ENCODE measurements at regions not wholly inside any gene's neighbourhood (a gene's known extent, or its start where the extent isn't known, plus 50 kb on each side); places are given as distances from the start of the nearest gene placed in this dataset.

DNA sequence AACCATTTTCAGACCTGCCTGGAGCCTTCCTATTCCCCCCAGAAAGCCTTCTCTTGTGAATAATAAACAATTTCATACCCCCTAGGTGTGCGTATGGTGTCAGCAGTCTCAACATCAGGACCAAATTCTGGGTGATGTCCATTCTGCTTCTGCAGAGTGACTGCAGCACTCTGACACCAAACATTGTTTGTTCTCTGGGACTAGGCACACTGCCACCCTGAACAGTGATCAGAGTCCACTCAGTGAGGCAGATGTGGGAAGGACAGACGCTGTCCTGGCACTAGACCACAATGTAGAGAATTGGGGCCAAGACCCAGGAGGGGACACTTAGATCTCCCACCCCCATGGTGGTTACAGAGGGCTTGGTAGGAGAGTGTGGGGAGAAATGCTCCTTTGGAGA is 175.1 kb downstream of the BACH1 start:
- no peak overlapping the region for H3K4me2 ChIP-seq (ENCODE audit: insufficient read depth in 1 of 2, low read depth in 2 of 2, low read length in 2 of 2)
- no peak overlapping the region for H2BK120ac ChIP-seq (replicated peaks; ENCODE audit: low read depth, low read length)
- H3K9ac ChIP-seq (replicated peaks in 1 of 4; ENCODE audit: extremely low read depth in 1 of 4, low read depth in 3 of 4, low read length in 3 of 4) = no peak overlapping the region
- H2BK20ac ChIP-seq (ENCODE audit: low read length) = no peak overlapping the region
- H3K9me3 ChIP-seq (ENCODE audit: insufficient read depth in 2 of 2, low read depth in 1 of 2, low read length in 1 of 2) = no peaks in the 10 kb centered on the region
- H2AFZ ChIP-seq (ENCODE audit: low read length) = no peak overlapping the region
- H3K23ac ChIP-seq (ENCODE audit: insufficient read length) = no peak overlapping the region
- CTCF ChIA-PET (ENCODE audit: partially characterized antibody) = interaction anchor here (1.0 kb wide), 1 partner anchor 26 kb away, joined by 3 read pairs; no protein-coding TSS in a partner anchor
- no peak overlapping the region for H2AK5ac ChIP-seq (ENCODE audit: low read depth, low read length)
- no peak for DNase-seq (ENCODE audit: low read depth in 1 of 2, low spot score in 2 of 2)
- H3K4me3 ChIP-seq (ENCODE audit: extremely low read depth in 1 of 4, insufficient read depth in 2 of 4, low read depth in 3 of 4, low read length in 4 of 4) = no peak overlapping the region
- no peak overlapping the region for H3K18ac ChIP-seq (ENCODE audit: extremely low read depth, low read length)
- no peak overlapping the region for H2BK5ac ChIP-seq (ENCODE audit: low read depth, low read length)
- POLR2A ChIA-PET (ENCODE audit: partially characterized antibody) = no interaction called here
- TF ChIP-seq SUZ12 (IDR thresholded peaks at IDR 0.05; ENCODE audit: low read length) = no peak
- no peak for TF ChIP-seq TBP (IDR thresholded peaks at IDR 0.05; ENCODE audit: low read depth, low read length)
- no peak for TF ChIP-seq SIRT6 (IDR thresholded peaks at IDR 0.05; ENCODE audit: low read length)
- TF ChIP-seq SIX5 (IDR thresholded peaks at IDR 0.05; ENCODE audit: low read depth, low read length) = no peak
- H3K79me1 ChIP-seq (ENCODE audit: low read depth, low read length) = no peaks in the 10 kb centered on the region; the same call in 1 of the 2 replicates
- no peak overlapping the region for H3K56ac ChIP-seq (replicated peaks; ENCODE audit: insufficient read length, low read depth, low read length)
- H4K91ac ChIP-seq (replicated peaks; ENCODE audit: insufficient read length, low read length) = no peak overlapping the region
- no peaks in the 10 kb centered on the region; the same call in 1 of the 2 replicates for H3K23me2 ChIP-seq (ENCODE audit: low read depth, low read length)
- WGBS, 2 experiments (ENCODE audit: extremely low coverage in 1 of 2, insufficient coverage in 1 of 2, insufficient read length in 1 of 2, insufficient replicate concordance in 2 of 2, low coverage in 1 of 2, low lambda C conversion rate in 2 of 2, missing lambda C conversion rate in 1 of 2) = 86% methylated on average over 2 of the region's 2 CpGs; no CpG with 5 or more reads in 1 of the 2 experiments
- no peak overlapping the region for H3K27ac ChIP-seq (ENCODE audit: low read depth, low read length)
- H3K4me1 ChIP-seq (replicated peaks in 1 of 4; ENCODE audit: control insufficient read depth in 3 of 4, insufficient read depth in 4 of 4, low read length in 3 of 4) = 0 out of 7 replicates have a peak, but pooled peaks cover 0 to 3% (median 0%) of the 10 kb centered on the region in 4 experiments
- H4K5ac ChIP-seq (ENCODE audit: insufficient read length, low read depth, low read length) = no peak overlapping the region
- no peak overlapping the region for H2BK12ac ChIP-seq (ENCODE audit: low read depth, low read length)
- no peaks in the 10 kb centered on the region for H3K79me2 ChIP-seq (ENCODE audit: control insufficient read depth in 1 of 2, insufficient read depth in 2 of 2, low read length in 2 of 2)
- H4K8ac ChIP-seq (ENCODE audit: extremely low read depth, insufficient read depth, low read length) = no peak overlapping the region
- FAIRE-seq = no peak
- no peaks in the 10 kb centered on the region for H3K36me3 ChIP-seq (ENCODE audit: control insufficient read depth in 2 of 4, insufficient read depth in 4 of 4, low read length in 3 of 4)
- no peak overlapping the region for H2BK15ac ChIP-seq (ENCODE audit: low read length)
- no peaks in the 10 kb centered on the region for H4K20me1 ChIP-seq (replicated peaks in 1 of 2; ENCODE audit: control insufficient read depth in 1 of 2, insufficient read depth in 2 of 2, low read length in 2 of 2)
- no peak overlapping the region for H3K4ac ChIP-seq (replicated peaks; ENCODE audit: insufficient read length, low read depth, low read length)
- H3K27me3 ChIP-seq (replicated peaks in 1 of 4; ENCODE audit: control insufficient read depth in 3 of 4, extremely low read depth in 1 of 4, insufficient read depth in 3 of 4, low read length in 3 of 4) = no peaks in the 10 kb centered on the region
- H3K14ac ChIP-seq (ENCODE audit: insufficient read length) = no peak overlapping the region

Measured in H1 (cell line).